ENCODE measurements at regions not wholly inside any gene's neighbourhood (a gene's known extent, or its start where the extent isn't known, plus 50 kb on each side); places are given as distances from the start of the nearest gene placed in this dataset.

GRCh38 chr6:135796643-135797305 is 54.7 kb upstream of the PDE7B start:
- POLR2A ChIA-PET: no interaction called here
- no peaks in the 10 kb centered on the region for H3K9me2 ChIP-seq (ENCODE audit: insufficient read depth)
- H3K4me1 ChIP-seq (ENCODE audit: control insufficient read depth in 1 of 2, insufficient read depth in 2 of 2, low read length in 2 of 2): no peaks in the 10 kb centered on the region
- H3K9me3 ChIP-seq (ENCODE audit: control insufficient read depth in 1 of 2, insufficient read depth in 1 of 2, low read depth in 1 of 2, low read length in 2 of 2): no peaks in the 10 kb centered on the region
- ATAC-seq (no peak), DNase-seq (ENCODE audit: low read depth, low spot score) (no peak)
- no peak overlapping the region for H3K27ac ChIP-seq (ENCODE audit: low read depth, low read length)
- no peaks in the 10 kb centered on the region for H4K20me1 ChIP-seq (ENCODE audit: insufficient read depth)
- no peaks in the 10 kb centered on the region for H3K36me3 ChIP-seq (ENCODE audit: control insufficient read depth in 1 of 2, insufficient read depth in 2 of 2, low read length in 2 of 2)
- H3K27me3 ChIP-seq (ENCODE audit: insufficient read depth, low read length): no peaks in the 10 kb centered on the region
- no TSS peak for BruUV-seq (replicated peaks)
- H3K79me2 ChIP-seq (ENCODE audit: insufficient read depth, low read length): no peaks in the 10 kb centered on the region
- CTCF ChIA-PET: no interaction called here
- no peak overlapping the region for H3K4me3 ChIP-seq (replicated peaks in 1 of 2; ENCODE audit: low read depth in 1 of 2, low read length in 2 of 2)
- RAD21 ChIA-PET (ENCODE audit: low non-redundant PET in 1 of 2, low total read pairs in 2 of 2, uncharacterized antibody in 2 of 2, unreplicated experiment in 2 of 2): no interaction called here
- TF ChIP-seq ATF3 (IDR thresholded peaks at IDR 0.05): no peak
- TF ChIP-seq JUND (IDR thresholded peaks at IDR 0.05): no peak
- TF ChIP-seq ZBTB33 (IDR thresholded peaks at IDR 0.05; ENCODE audit: extremely low read depth, insufficient replicate concordance, low read length): no peak
- TF ChIP-seq YY1 (IDR thresholded peaks at IDR 0.05; ENCODE audit: extremely low read depth, insufficient replicate concordance, low read depth, low read length): no peak
- no peak for TF ChIP-seq POLR2A (IDR thresholded peaks at IDR 0.05; ENCODE audit: borderline replicate concordance, extremely low read depth, insufficient read depth, insufficient read length)
- no peak for TF ChIP-seq ZNF274 (IDR thresholded peaks at IDR 0.05; ENCODE audit: low read depth, low read length)
- no peak for TF ChIP-seq ZFX (IDR thresholded peaks at IDR 0.05)
- TF ChIP-seq EZH2 (IDR thresholded peaks at IDR 0.05): no peak
- TF ChIP-seq ELF1 (IDR thresholded peaks at IDR 0.05; ENCODE audit: borderline replicate concordance, low read depth): no peak
- no peak for TF ChIP-seq CEBPB (IDR thresholded peaks at IDR 0.05; ENCODE audit: low read depth)
- no peak for TF ChIP-seq SRF (IDR thresholded peaks at IDR 0.05; ENCODE audit: low read depth)
- no peak for TF ChIP-seq CBX3 (IDR thresholded peaks at IDR 0.05; ENCODE audit: low read depth)
- no peak for TF ChIP-seq EGR1 (IDR thresholded peaks at IDR 0.05; ENCODE audit: low read depth)
- no peak for TF ChIP-seq TCF7L2 (IDR thresholded peaks at IDR 0.05; ENCODE audit: borderline replicate concordance, extremely low read depth, insufficient read depth, insufficient read length)
- TF ChIP-seq CTCF (IDR thresholded peaks at IDR 0.05 in 2 of 3, conservative IDR thresholded peaks at IDR 0.05 in 1 of 3; ENCODE audit: borderline replicate concordance in 1 of 3, insufficient read depth in 1 of 3, low read depth in 2 of 3, low read length in 2 of 3): no peak
- no peak for TF ChIP-seq RAD21 (IDR thresholded peaks at IDR 0.05; ENCODE audit: low read depth)
- no peak for TF ChIP-seq FOSL1 (IDR thresholded peaks at IDR 0.05; ENCODE audit: low read depth)
- intact Hi-C loops (cut with micrococcal nuclease): no loop called here
- H2AFZ ChIP-seq (ENCODE audit: low read depth, low read length, poor library complexity, severe bottlenecking): no peak overlapping the region
- no peak overlapping the region for H3K9ac ChIP-seq (ENCODE audit: low read length)
- H3K4me2 ChIP-seq (ENCODE audit: low read length): no peak overlapping the region
